Mesendoderm (in vitro differentiated cells): ENCODE measurements at regions not wholly inside any gene's neighbourhood (a gene's known extent, or its start where the extent isn't known, plus 50 kb on each side); places are given as distances from the start of the nearest gene placed in this dataset.
A peak's percentile ranks its signal among the peaks of the same experiment; 100 is the strongest.

ENCODE experiments used
- DNase-seq: peaks from one replicate; pipeline ENCODE4 v3.0.0; 2013
- H2AK5ac ChIP-seq: 2 replicates; pipeline ENCODE4 v1.6.1; 2013; ENCODE audit warnings: low read length, inconsistent platforms
- H2BK120ac ChIP-seq: 2 replicates; pipeline ENCODE4 v1.6.1; 2013; ENCODE audit warnings: low read depth, mild to moderate bottlenecking, low read length, moderate library complexity, mixed read lengths
- H2BK15ac ChIP-seq: replicated peaks from 2 replicates; pipeline ENCODE4 v1.6.1; 2013; ENCODE audit warnings: low read depth, mild to moderate bottlenecking, moderate library complexity
- H2BK5ac ChIP-seq: 2 replicates; pipeline ENCODE4 v1.6.1; 2013; ENCODE audit warnings: low read length, inconsistent platforms
- H3K18ac ChIP-seq: 2 replicates; pipeline ENCODE4 v1.6.1; 2013; ENCODE audit warnings: mild to moderate bottlenecking, low read length, mixed read lengths
- H3K23ac ChIP-seq: one replicate; pipeline ENCODE4 v1.6.1; 2013; ENCODE audit warnings: low read length
- H3K27ac ChIP-seq: 2 replicates; pipeline ENCODE4 v1.5.1; 2013; ENCODE audit warnings: low read depth, mild to moderate bottlenecking, inconsistent platforms, low read length, moderate library complexity
- H3K27me3 ChIP-seq: 2 replicates; pipeline ENCODE4 v1.6.1; 2013; ENCODE audit warnings: low read length, control low read depth, mild to moderate bottlenecking, inconsistent platforms; ENCODE audit not compliant: insufficient read depth, poor library complexity
- H3K36me3 ChIP-seq: 2 replicates; pipeline ENCODE4 v1.6.1; 2013; ENCODE audit warnings: low read length, inconsistent platforms; ENCODE audit not compliant: control insufficient read depth, insufficient read depth
- H3K4ac ChIP-seq: one replicate; pipeline ENCODE4 v1.6.1; 2013; ENCODE audit warnings: low read depth, mild to moderate bottlenecking, low read length, moderate library complexity
- H3K4me1 ChIP-seq: 2 replicates; pipeline ENCODE4 v1.6.1; 2013; ENCODE audit warnings: low read depth, low read length, inconsistent platforms; ENCODE audit not compliant: control insufficient read depth
- H3K4me2 ChIP-seq: 2 replicates; pipeline ENCODE4 v1.6.1; 2013; ENCODE audit warnings: low read length
- H3K4me3 ChIP-seq: 2 replicates; pipeline ENCODE4 v1.5.1; 2013; ENCODE audit warnings: mild to moderate bottlenecking, low read length
- H3K56ac ChIP-seq: one replicate; pipeline ENCODE4 v1.6.1; 2013; ENCODE audit warnings: low read length
- H3K79me1 ChIP-seq: 2 replicates; pipeline ENCODE4 v1.6.1; 2013; ENCODE audit warnings: low read length, inconsistent platforms
- H3K79me2 ChIP-seq: 2 replicates; pipeline ENCODE4 v1.6.1; 2013; ENCODE audit warnings: mild to moderate bottlenecking, low read length; ENCODE audit not compliant: control insufficient read depth, insufficient read depth
- H3K9ac ChIP-seq: 2 replicates; pipeline ENCODE4 v1.6.1; 2013; ENCODE audit warnings: low read length, inconsistent platforms
- H4K5ac ChIP-seq: one replicate; pipeline ENCODE4 v1.6.1; 2013; ENCODE audit warnings: low read length
- H4K8ac ChIP-seq: one replicate; pipeline ENCODE4 v1.6.1; 2013; ENCODE audit warnings: low read depth, mild to moderate bottlenecking, control low read depth, low read length, moderate library complexity
- WGBS: extraction: QIAGEN DNeasy Blood & Tissue Kit; methylation state at CpG from one replicate; pipeline ENCODE4 v1.1.7; 2013; ENCODE audit warnings: low lambda C conversion rate, missing lambda C conversion rate; ENCODE audit not compliant: insufficient coverage; ENCODE audit errors: extremely low coverage; 5-methylcytosine and 5-hydroxymethylcytosine counted together

- Histone ChIP-seq H3K27me3 (no peaks in the 10 kb centered on the region), H2BK5ac (peak overlapping the region; percentile 61), H3K23ac (no peak overlapping the region), H3K4me2 (no peak overlapping the region), H3K18ac (no peak overlapping the region), H2AK5ac (no peak overlapping the region), H3K79me1 (no peaks in the 10 kb centered on the region), H4K5ac (no peak overlapping the region), H2BK15ac (no peak overlapping the region), H3K4me1 (peaks cover 3% of the 10 kb centered on the region), H3K56ac (peak overlapping the region; percentile 65), H3K27ac (no peak overlapping the region), H4K8ac (no peak overlapping the region), H2BK120ac (no peak overlapping the region), H3K9ac (no peak overlapping the region), H3K4ac (no peak overlapping the region), H3K36me3 (no peaks in the 10 kb centered on the region), H3K4me3 (no peak overlapping the region), H3K79me2 (no peaks in the 10 kb centered on the region)
- no CpG with 5 or more reads among the region's 23 CpGs for WGBS
- DNase-seq = no peak
Observed at GRCh38 chr14:101367421-101368261, 193.7 kb upstream of the DIO3 start.

DNA sequence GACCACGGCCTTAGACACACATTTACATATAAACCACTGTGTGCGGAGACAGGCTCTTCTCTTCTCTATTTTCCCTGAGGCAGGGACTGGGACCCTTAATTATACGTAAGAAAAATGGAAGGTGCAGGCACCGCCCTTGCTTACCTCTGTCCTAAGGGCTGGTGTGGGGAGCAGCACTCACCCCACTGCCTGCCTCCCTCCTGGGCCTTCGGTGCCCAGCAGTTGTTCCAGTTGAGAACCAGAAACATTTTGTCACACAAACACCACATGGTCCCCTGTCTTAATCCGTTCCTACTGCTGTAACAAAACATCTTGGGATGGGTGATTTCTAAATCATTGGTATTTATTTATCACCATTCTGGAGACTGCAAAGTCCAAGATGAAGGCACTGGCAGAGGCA lies 192.7 kb upstream of the DIO3 start:
- Histone ChIP-seq H4K5ac (no peak overlapping the region), H3K4ac (no peak overlapping the region), H3K9ac (no peak overlapping the region), H3K23ac (no peak overlapping the region), H3K79me1 (no peaks in the 10 kb centered on the region), H3K4me3 (no peak overlapping the region), H2BK120ac (no peak overlapping the region), H3K4me2 (no peak overlapping the region), H3K27me3 (no peaks in the 10 kb centered on the region), H3K27ac (no peak overlapping the region), H3K4me1 (peaks cover 3% of the 10 kb centered on the region), H2AK5ac (no peak overlapping the region), H3K56ac (no peak overlapping the region), H3K36me3 (no peaks in the 10 kb centered on the region), H3K18ac (no peak overlapping the region), H2BK5ac (no peak overlapping the region), H4K8ac (no peak overlapping the region), H2BK15ac (no peak overlapping the region), H3K79me2 (no peaks in the 10 kb centered on the region)
- no CpG with 5 or more reads among the region's 6 CpGs for WGBS
- DNase-seq = no peak

DNA sequence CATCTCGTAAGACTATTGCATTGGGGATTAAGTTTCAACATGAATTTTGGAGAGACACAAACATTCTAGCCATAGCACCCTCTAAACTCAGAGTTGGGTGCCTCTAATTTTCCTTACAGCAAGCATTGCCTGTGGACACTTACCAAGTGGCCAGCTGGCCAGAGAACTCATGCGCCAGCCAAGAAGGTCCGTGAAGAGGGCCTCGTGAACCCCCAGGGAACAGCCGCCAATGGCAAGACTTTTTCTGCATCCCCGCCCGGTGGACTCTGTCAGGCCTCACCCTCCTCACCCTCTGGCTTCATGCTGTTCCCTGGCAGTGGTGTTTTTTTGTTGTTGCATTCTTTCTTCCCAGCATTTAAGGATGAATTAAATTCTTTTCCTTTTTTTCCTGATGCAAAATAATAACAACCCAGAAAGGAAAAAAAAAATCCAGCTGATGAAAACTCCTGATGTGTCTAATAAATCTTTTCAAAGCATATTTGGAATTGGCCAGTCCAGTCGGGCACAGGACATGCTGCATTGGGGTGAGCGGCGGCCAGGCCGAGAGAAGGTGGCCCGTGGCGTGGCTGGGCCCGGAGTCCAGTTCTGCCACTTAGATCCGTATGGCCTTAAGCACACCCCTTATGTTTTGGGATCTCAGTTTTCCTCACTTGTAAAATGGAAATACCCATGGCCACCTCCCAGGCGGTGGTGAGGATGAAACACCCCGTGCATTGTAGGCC lies 191.9 kb upstream of the DIO3 start:
- WGBS = no CpG with 5 or more reads among the region's 17 CpGs
- no peak overlapping the region for H3K9ac ChIP-seq
- no peak for DNase-seq
- H3K36me3 ChIP-seq = no peaks in the 10 kb centered on the region
- H3K4me1 ChIP-seq = peaks cover 3% of the 10 kb centered on the region
- no peak overlapping the region for H3K23ac ChIP-seq
- no peak overlapping the region for H4K5ac ChIP-seq
- H2AK5ac ChIP-seq = no peak overlapping the region
- H3K18ac ChIP-seq = no peak overlapping the region
- H2BK15ac ChIP-seq = no peak overlapping the region
- H2BK120ac ChIP-seq = no peak overlapping the region
- no peaks in the 10 kb centered on the region for H3K79me1 ChIP-seq
- H2BK5ac ChIP-seq = no peak overlapping the region
- no peak overlapping the region for H3K4me2 ChIP-seq
- H3K27ac ChIP-seq = no peak overlapping the region
- no peaks in the 10 kb centered on the region for H3K27me3 ChIP-seq
- no peak overlapping the region for H3K56ac ChIP-seq
- no peaks in the 10 kb centered on the region for H3K79me2 ChIP-seq
- no peak overlapping the region for H3K4me3 ChIP-seq
- H4K8ac ChIP-seq = no peak overlapping the region
- no peak overlapping the region for H3K4ac ChIP-seq

GRCh38 chr14:101369916-101370592 lies 191.2 kb upstream of the DIO3 start:
- no peak overlapping the region for H4K8ac ChIP-seq
- peaks cover 3% of the 10 kb centered on the region for H3K4me1 ChIP-seq
- H3K27me3 ChIP-seq = no peaks in the 10 kb centered on the region
- H3K56ac ChIP-seq = no peak overlapping the region
- DNase-seq = no peak
- H3K79me2 ChIP-seq = no peaks in the 10 kb centered on the region
- H3K79me1 ChIP-seq = no peaks in the 10 kb centered on the region
- H3K4me3 ChIP-seq = no peak overlapping the region
- H2AK5ac ChIP-seq = no peak overlapping the region
- no peaks in the 10 kb centered on the region for H3K36me3 ChIP-seq
- no peak overlapping the region for H2BK120ac ChIP-seq
- no peak overlapping the region for H3K4ac ChIP-seq
- no peak overlapping the region for H3K18ac ChIP-seq
- no peak overlapping the region for H2BK5ac ChIP-seq
- no peak overlapping the region for H4K5ac ChIP-seq
- H2BK15ac ChIP-seq = no peak overlapping the region
- no CpG with 5 or more reads among the region's 19 CpGs for WGBS
- H3K9ac ChIP-seq = no peak overlapping the region
- no peak overlapping the region for H3K4me2 ChIP-seq
- no peak overlapping the region for H3K23ac ChIP-seq
- H3K27ac ChIP-seq = no peak overlapping the region

DNA sequence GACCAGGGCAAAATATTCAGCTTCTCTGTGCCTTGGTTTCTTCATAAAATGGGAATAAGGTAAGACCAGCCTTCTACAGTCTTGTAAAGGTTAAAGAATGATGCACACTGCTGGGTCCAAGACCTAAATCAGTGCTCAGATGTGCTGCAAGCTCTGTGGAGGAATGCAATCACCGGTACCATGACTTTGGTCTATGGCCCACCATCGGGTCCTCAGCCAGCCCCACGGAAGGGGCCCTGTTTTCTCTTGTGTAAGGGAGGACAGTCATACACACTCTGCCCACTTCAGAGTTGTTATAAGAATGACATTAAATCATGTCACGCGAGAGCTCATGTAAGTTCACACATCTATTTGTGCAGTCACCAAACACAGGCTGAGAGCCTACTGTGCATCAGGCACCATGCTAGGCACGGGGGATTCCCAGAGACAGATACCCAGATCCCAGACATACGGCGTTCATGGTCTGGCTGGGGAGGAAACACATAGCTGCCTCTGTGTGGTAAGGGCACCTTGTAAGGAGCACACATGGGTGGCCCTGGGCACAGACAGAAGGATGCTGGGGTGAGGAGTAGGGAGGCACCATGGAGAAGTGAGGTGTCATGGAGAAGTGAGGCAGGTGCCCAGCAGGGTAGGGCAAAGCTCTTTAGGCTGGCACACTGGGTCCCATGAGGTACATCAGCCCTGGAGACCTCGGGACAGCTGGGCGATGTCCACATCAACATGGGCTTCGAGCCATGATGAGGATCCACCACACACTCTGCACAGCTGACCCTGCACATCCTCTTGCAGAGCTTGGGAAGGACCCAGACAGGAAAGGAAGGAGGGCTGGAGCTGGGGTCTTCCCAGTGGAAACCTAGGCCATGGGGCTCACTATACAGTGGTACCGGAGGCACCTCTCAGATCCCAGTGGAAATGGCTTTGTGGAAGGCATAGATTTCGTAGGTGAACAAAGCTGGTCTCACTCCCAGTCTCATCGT lies 190.4 kb upstream of the DIO3 start:
- no peak for DNase-seq
- H3K79me2 ChIP-seq = no peaks in the 10 kb centered on the region
- H3K4ac ChIP-seq = no peak overlapping the region
- H3K27ac ChIP-seq = no peak overlapping the region
- no peak overlapping the region for H2BK120ac ChIP-seq
- no peak overlapping the region for H3K4me3 ChIP-seq
- H3K27me3 ChIP-seq = no peaks in the 10 kb centered on the region
- no peak overlapping the region for H3K23ac ChIP-seq
- no peaks in the 10 kb centered on the region for H3K36me3 ChIP-seq
- H3K4me1 ChIP-seq = peaks cover 3% of the 10 kb centered on the region
- no peak overlapping the region for H3K9ac ChIP-seq
- H4K5ac ChIP-seq = no peak overlapping the region
- H3K56ac ChIP-seq = no peak overlapping the region
- no CpG with 5 or more reads among the region's 14 CpGs for WGBS
- H3K18ac ChIP-seq = no peak overlapping the region
- H4K8ac ChIP-seq = no peak overlapping the region
- H2BK15ac ChIP-seq = no peak overlapping the region
- no peak overlapping the region for H3K4me2 ChIP-seq
- no peak overlapping the region for H2AK5ac ChIP-seq
- H3K79me1 ChIP-seq = no peaks in the 10 kb centered on the region
- H2BK5ac ChIP-seq = no peak overlapping the region
